Neural cell (in vitro differentiated cells): ENCODE measurements at regions not wholly inside any gene's neighbourhood (a gene's known extent, or its start where the extent isn't known, plus 50 kb on each side); places are given as distances from the start of the nearest gene placed in this dataset.

ENCODE experiments used
- H2AFZ ChIP-seq: fragments of 200-600, 300-800 bp; sonication (generic), shearing (Covaris generic); 2 replicates; pipeline ENCODE4 v1.6.0; 2014; ENCODE audit warnings: low read depth, mild to moderate bottlenecking, antibody characterized with exemption, low read length, moderate library complexity
- H3F3A ChIP-seq: fragments of 200-600 bp; shearing (Covaris generic); 2 replicates; pipeline ENCODE4 v1.6.1; 2016; ENCODE audit warnings: mild to moderate bottlenecking, moderate library complexity, mixed read lengths, antibody characterized with exemption, low read length; ENCODE audit not compliant: insufficient read depth, poor library complexity, severe bottlenecking
- H3K27ac ChIP-seq: fragments of 200-600, 300-800 bp; sonication (generic), shearing (Covaris generic); 2 replicates; pipeline ENCODE4 v1.5.1; 2014; ENCODE audit warnings: mild to moderate bottlenecking, low read length, moderate library complexity
- H3K27me3 ChIP-seq: fragments of 300-800, 200-600 bp; sonication (generic), shearing (Covaris generic); 2 replicates; pipeline ENCODE4 v1.6.0; 2014; ENCODE audit warnings: mild to moderate bottlenecking, low read depth, low read length, moderate library complexity; ENCODE audit not compliant: insufficient read depth
- H3K36me3 ChIP-seq: fragments of 300-800, 200-600 bp; sonication (generic), shearing (Covaris generic); 2 replicates; pipeline ENCODE4 v1.5.1; 2014; ENCODE audit warnings: mild to moderate bottlenecking, antibody characterized with exemption, low read length, moderate library complexity; ENCODE audit not compliant: insufficient read depth
- H3K4me2 ChIP-seq: fragments of 300-800, 200-600 bp; sonication (generic), shearing (Covaris generic); 2 replicates; pipeline ENCODE4 v1.6.0; 2014; ENCODE audit warnings: mild to moderate bottlenecking, low read length
- H3K4me3 ChIP-seq: fragments of 300-800, 200-600 bp; sonication (generic), shearing (Covaris generic); 2 replicates; pipeline ENCODE4 v1.5.1; 2014; ENCODE audit warnings: mild to moderate bottlenecking, low read length, moderate library complexity
- H3K79me2 ChIP-seq: fragments of 200-600 bp; shearing (Covaris generic); replicated peaks from 2 replicates; pipeline ENCODE4 v1.6.0; 2014; ENCODE audit warnings: mild to moderate bottlenecking, low read length, moderate library complexity; ENCODE audit not compliant: insufficient read depth
- H3K9ac ChIP-seq: fragments of 300-800, 200-600 bp; sonication (generic), shearing (Covaris generic); 2 replicates; pipeline ENCODE4 v1.6.1; 2016; ENCODE audit warnings: mild to moderate bottlenecking, low read length, mixed read lengths
- H3K9me2 ChIP-seq: fragments of 200-600 bp; shearing (Covaris generic); 2 replicates; pipeline ENCODE4 v1.6.1; 2016; ENCODE audit warnings: mild to moderate bottlenecking, low read length, mixed read lengths; ENCODE audit not compliant: insufficient read depth
- H3K9me3 ChIP-seq: fragments of 200-600, 300-800 bp; sonication (generic), shearing (Covaris generic); 2 replicates; pipeline ENCODE4 v1.6.1; 2016; ENCODE audit warnings: mild to moderate bottlenecking, mixed run types, low read length, moderate library complexity, mixed read lengths
- H4K20me1 ChIP-seq: fragments of 200-600 bp; shearing (Covaris generic); 2 replicates; pipeline ENCODE4 v1.6.1; 2016; ENCODE audit warnings: mild to moderate bottlenecking, mixed run types; ENCODE audit not compliant: insufficient read depth
- CTCF ChIP-seq: fragments of 450-650 bp; IDR thresholded peaks from 2 replicates; pipeline ENCODE4 v1.5.1; 2014; ENCODE audit warnings: antibody characterized with exemption, mild to moderate bottlenecking, moderate library complexity; ENCODE audit not compliant: poor library complexity, severe bottlenecking
- EP300 ChIP-seq: fragments of 450-650 bp; conservative IDR thresholded peaks from 2 replicates; pipeline ENCODE4 v1.6.1; 2014; ENCODE audit warnings: antibody characterized with exemption, mild to moderate bottlenecking, moderate library complexity; ENCODE audit not compliant: poor library complexity, severe bottlenecking
- EZH2 ChIP-seq: fragments of 200-600, 300-800 bp; shearing (Covaris generic), sonication (generic); IDR thresholded peaks from 2 replicates; pipeline ENCODE4 v1.6.1; 2014; ENCODE audit warnings: antibody characterized with exemption, low read length, borderline replicate concordance, mild to moderate bottlenecking; ENCODE audit not compliant: insufficient read depth, poor library complexity, severe bottlenecking
- MXI1 ChIP-seq: fragments of 450-650 bp; conservative IDR thresholded peaks from 2 replicates; pipeline ENCODE4 v1.6.1; 2014; ENCODE audit warnings: antibody characterized with exemption, mild to moderate bottlenecking; ENCODE audit not compliant: poor library complexity, severe bottlenecking
- POLR2AphosphoS5 ChIP-seq: IDR thresholded peaks from 2 replicates; pipeline ENCODE4 v1.6.1; 2012
- RAD21 ChIP-seq: fragments of 450-650 bp; conservative IDR thresholded peaks from 2 replicates; pipeline ENCODE4 v1.6.1; 2014; ENCODE audit warnings: antibody characterized with exemption, mild to moderate bottlenecking, moderate library complexity
- REST ChIP-seq: IDR thresholded peaks from 2 replicates; pipeline ENCODE4 v1.6.1; 2012; ENCODE audit warnings: borderline replicate concordance
- SMC3 ChIP-seq: fragments of 450-650 bp; conservative IDR thresholded peaks from 2 replicates; pipeline ENCODE4 v1.6.1; 2014; ENCODE audit warnings: antibody characterized with exemption, mild to moderate bottlenecking, moderate library complexity; ENCODE audit not compliant: poor library complexity
- TAF1 ChIP-seq: IDR thresholded peaks from 2 replicates; pipeline ENCODE4 v1.6.1; 2012; ENCODE audit warnings: low read depth

- Histone ChIP-seq H3K27me3 (no peaks in the 10 kb centered on the region), H3K9me3 (no peaks in the 10 kb centered on the region), H3K9ac (no peak overlapping the region), H3F3A (no peaks in the 10 kb centered on the region), H3K79me2 (no peaks in the 10 kb centered on the region), H3K9me2 (no peaks in the 10 kb centered on the region), H3K4me2 (no peak overlapping the region), H3K4me3 (no peak overlapping the region), H3K36me3 (no peaks in the 10 kb centered on the region), H3K27ac (no peak overlapping the region), H4K20me1 (no peaks in the 10 kb centered on the region), H2AFZ (no peak overlapping the region)
- TF ChIP-seq POLR2AphosphoS5 (no peak), EZH2 (no peak), TAF1 (no peak), MXI1 (no peak), CTCF (no peak), REST (no peak), EP300 (no peak), SMC3 (no peak), RAD21 (no peak)
Observed at GRCh38 chr10:57031346-57031745, 670.3 kb upstream of the ZWINT start.

GRCh38 chr10:57026307-57026706 lies 665.2 kb upstream of the ZWINT start:
- H2AFZ ChIP-seq, result no peak overlapping the region
- no peak overlapping the region for H3K9ac ChIP-seq
- H3K27ac ChIP-seq, result no peak overlapping the region
- H3K9me2 ChIP-seq, result no peaks in the 10 kb centered on the region
- no peak overlapping the region for H3K4me3 ChIP-seq
- no peaks in the 10 kb centered on the region for H3F3A ChIP-seq
- H3K27me3 ChIP-seq, result no peaks in the 10 kb centered on the region
- no peaks in the 10 kb centered on the region for H3K9me3 ChIP-seq
- H3K79me2 ChIP-seq, result no peaks in the 10 kb centered on the region
- no peaks in the 10 kb centered on the region for H4K20me1 ChIP-seq
- H3K4me2 ChIP-seq, result no peak overlapping the region
- no peak for TF ChIP-seq REST
- no peak for TF ChIP-seq CTCF
- no peak for TF ChIP-seq SMC3
- TF ChIP-seq TAF1, result no peak
- TF ChIP-seq POLR2AphosphoS5, result no peak
- TF ChIP-seq MXI1, result no peak
- TF ChIP-seq EP300, result no peak
- TF ChIP-seq RAD21, result no peak
- no peak for TF ChIP-seq EZH2
- no peaks in the 10 kb centered on the region for H3K36me3 ChIP-seq
